NCI-H345 (cell line): ENCODE measurements at regions not wholly inside any gene's neighbourhood (a gene's known extent, or its start where the extent isn't known, plus 50 kb on each side); places are given as distances from the start of the nearest gene placed in this dataset.
"Not testable (repeated sequence)": the region's sequence is repeated elsewhere in the genome, so short reads cannot be mapped to it uniquely, and the experiment has no call there.

Source experiments
- DNase-seq: peaks from one replicate; lab custom pipeline; 2025; lab: John Stamatoyannopoulos, UW

- DNase-seq, result no peak
Observed at GRCh38 chr4:108458681-108459080, 161.7 kb upstream of the RPL34 start.

- no peak for DNase-seq
Observed at GRCh38 chr4:108454227-108454626, 166.1 kb upstream of the RPL34 start.

- DNase-seq, result no peak
Observed at GRCh38 chr4:108453366-108453765, 167.0 kb upstream of the RPL34 start.

DNA sequence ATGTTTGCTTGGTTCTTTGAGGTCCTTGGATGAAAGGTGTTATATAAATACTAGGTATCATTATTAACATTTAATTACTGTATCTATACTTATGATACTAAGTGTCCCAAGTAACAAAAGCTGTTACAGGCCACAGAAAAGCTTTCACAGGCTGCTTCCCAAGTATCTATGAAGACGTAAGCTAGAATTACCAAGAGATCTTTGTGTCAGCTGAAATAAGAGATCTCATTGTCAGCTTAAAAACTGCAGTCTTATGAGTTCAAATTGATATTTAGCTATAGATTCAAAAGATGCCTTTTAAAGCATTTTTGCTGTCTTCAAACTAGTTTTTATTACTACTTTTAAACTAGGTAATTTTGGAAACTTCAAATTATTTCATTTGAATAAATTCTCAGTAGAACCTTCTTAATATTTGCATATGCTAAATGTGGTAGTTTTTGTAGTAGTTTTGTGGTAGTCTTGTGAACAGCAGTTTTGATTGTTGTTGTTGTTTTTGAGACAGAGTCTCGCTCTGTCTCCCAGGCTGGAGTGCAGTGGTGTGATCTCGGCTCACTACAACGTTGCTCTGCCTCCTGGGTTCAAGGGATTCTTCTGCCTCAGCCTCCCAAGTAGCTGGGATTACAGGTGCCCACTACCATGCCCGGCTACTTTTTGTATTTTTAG lies 170.0 kb upstream of the RPL34 start:
- no peak for DNase-seq

DNA sequence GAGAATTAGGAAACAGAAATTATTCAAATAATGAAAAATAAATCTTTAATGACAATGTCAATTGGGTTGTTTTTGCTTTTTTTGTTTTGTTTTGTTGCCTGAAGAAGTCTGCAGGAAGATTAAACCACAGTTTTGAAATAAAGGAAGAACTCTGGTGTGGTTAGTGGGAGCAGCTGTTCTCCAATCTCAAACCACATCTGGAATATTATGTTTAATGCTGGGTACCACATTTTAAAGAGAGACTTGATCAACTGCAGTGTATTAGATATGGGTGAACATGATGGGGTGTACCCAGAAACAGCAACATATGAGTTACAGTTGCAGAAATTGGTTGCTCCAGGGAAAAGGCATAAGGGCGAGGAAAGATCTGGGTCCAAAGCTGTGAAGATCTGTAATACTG lies 171.2 kb upstream of the RPL34 start:
- no peak for DNase-seq

GRCh38 chr4:108446556-108446955 lies 173.8 kb upstream of the RPL34 start:
- no peak for DNase-seq

DNA sequence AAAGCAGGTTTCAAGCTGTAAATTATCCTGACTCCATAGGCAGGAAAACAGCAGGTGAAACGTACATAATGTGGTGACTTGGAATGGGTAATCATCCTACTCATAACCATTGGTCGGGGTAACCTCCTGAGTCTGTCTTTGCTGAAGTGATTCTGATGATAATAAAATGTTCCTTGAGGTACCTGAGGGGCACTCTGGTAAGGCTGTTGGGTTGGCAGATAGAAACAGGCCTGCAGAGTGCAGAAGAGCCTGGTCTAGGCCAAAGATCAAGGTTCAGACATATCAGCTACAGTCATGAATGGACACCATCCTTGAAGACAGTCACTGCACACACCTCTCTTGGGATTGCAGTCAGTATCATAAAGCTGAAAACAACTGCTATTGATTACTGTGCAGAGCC lies 174.7 kb upstream of the RPL34 start:
- DNase-seq, result no peak

GRCh38 chr4:108443585-108443984 lies 176.8 kb upstream of the RPL34 start:
- no peak for DNase-seq

DNA sequence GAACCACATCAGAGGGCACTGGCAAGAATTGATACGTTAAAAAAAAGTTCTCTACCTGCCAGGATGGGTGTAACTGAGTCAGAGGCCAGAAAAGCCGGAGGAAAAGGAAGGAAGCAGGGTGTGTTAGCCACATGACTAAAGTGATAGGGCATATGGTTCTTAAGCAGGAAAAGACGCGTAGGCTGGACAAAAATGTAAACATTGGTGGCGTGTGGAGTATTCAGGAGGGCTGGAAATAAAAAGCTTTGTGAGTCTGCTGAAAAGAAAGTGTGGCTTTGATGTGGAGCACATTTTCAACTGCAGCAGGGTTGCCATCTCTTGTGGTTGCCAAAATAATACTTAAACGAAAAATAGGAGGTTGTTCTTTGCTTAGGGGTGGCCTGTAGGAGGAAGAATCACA lies 186.5 kb upstream of the RPL34 start:
- DNase-seq, result no peak

- not testable (repeated sequence) for DNase-seq
Observed at GRCh38 chr4:108433394-108433793, 187.0 kb upstream of the RPL34 start.

DNA sequence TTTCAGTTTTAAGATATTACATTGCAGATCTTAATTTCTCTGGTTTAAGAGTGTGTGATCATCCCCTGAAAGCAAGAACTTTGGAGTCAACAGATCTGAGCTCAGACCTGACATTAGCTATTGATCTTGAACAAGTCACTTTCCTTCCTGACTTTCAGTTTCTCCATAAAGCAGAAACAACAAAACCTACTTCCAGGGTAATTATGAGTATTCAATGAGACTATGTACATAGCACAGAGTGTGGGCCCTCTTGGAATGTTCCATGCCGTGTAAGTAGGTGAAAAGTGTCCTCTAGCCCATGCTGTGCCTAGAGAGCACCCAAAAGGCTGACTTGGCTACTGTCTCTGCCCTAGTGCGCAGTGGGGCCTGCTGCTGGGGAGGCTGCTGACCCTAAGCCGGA lies 188.0 kb upstream of the RPL34 start:
- no peak for DNase-seq

GRCh38 chr4:108431986-108432385 lies 188.4 kb upstream of the RPL34 start:
- DNase-seq, result no peak

DNA sequence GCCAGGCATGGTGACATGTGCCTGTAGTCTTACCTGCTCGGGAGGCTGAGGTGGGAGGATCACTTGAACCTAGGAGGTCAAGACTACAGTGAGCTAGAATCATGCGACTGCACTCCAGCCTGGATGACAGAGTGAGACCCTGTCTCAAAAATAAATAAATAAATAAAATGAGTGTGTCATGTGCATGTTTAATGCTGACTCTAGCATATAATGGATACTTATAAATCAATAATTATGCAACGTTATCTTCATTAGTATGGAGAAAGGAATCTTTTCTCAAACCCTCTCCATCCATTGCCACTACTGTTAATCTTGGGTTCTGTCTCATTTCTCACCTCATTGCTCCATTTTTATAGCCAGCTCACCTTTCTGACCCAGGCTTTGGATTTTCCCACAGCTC lies 189.5 kb upstream of the RPL34 start:
- DNase-seq, result no peak

- DNase-seq, result no peak
Observed at GRCh38 chr4:108429662-108430061, 190.7 kb upstream of the RPL34 start.

- DNase-seq, result no peak
Observed at GRCh38 chr4:108428923-108429322, 191.5 kb upstream of the RPL34 start.

DNA sequence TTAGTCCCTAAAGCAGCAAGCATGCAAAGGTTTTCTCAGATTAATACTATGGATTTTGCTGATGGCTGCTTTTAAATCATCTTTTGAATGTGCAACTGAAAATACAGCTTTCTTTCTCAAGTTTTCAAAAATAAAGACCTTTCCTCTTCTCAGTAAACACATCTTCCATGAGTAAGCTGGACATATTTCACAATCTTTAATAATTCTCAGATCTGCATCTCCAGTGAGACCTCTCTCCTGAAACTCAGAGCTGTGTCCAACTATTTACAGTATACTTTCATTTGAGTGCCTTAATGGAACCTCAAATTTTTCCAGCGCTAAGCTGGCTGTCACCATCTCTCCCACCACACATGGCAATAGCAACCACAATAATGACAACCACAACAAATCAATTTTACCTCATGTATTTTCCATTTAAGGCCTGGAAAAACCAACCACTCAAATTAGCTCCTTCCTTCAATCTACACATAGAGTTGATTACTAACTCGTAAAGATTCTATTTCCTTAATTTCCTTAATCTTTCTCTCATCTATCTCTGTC lies 192.4 kb upstream of the RPL34 start:
- DNase-seq, result no peak

DNA sequence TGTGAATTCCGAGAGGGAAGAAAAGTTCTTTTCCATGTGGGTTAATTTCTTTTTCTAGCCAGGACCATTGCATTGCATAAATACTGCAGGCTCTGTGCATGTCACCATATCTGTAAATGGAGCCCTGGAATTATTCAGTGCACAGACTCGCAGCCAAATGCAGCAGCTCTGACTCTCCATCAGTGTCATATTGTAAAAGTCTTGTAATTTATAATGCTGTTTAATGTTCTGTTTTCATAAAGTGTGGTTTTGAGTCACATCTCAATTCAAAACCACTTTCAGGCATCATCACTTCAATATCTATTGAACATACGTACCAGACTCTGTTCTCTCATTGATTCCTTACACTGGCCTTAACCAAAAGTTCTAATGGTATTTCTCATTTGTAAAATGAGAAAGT lies 193.9 kb upstream of the RPL34 start:
- no peak for DNase-seq

- DNase-seq, result no peak
Observed at GRCh38 chr4:108425988-108426387, 194.4 kb upstream of the RPL34 start.

DNA sequence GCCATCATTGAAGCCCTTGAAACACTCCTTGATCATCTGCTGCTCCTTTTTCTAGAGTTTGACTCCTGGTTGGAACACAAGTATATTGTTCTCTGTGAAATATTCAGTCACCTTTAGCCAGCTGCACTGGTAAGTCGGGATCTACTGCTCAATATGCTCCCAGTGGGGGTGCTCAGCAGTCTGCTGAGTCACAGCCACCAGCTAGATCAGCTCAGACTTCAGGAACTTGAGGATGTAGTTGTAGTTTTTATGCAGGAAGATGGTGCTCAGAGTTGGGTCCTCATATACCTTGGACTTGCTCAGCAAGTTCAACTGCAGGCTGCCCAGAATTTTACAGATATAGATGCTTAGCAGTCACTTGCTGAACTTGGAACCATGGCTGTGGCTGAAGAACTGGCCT lies 202.5 kb upstream of the RPL34 start:
- no peak for DNase-seq

GRCh38 chr4:108416831-108417230 lies 203.5 kb upstream of the RPL34 start:
- no peak for DNase-seq

GRCh38 chr4:108415389-108415788 lies 205.0 kb upstream of the RPL34 start:
- DNase-seq, result no peak

- DNase-seq, result no peak
Observed at GRCh38 chr4:108411836-108412235, 208.5 kb upstream of the RPL34 start.

- DNase-seq, result not testable (repeated sequence)
Observed at GRCh38 chr4:108409691-108410090, 210.7 kb upstream of the RPL34 start.

GRCh38 chr4:108405586-108405985 lies 214.8 kb upstream of the RPL34 start:
- no peak for DNase-seq
